Neural progenitor cell (in vitro differentiated cells): ENCODE measurements at regions not wholly inside any gene's neighbourhood (a gene's known extent, or its start where the extent isn't known, plus 50 kb on each side); places are given as distances from the start of the nearest gene placed in this dataset.

Experiments
- DNase-seq: peaks from one replicate; pipeline ENCODE4 v3.0.0-alpha.2; 2016; ENCODE audit warnings: low spot score
- H2AFZ ChIP-seq: fragments of 200-600 bp; sonication (generic); replicated peaks from 2 replicates; pipeline ENCODE4 v1.6.1; 2016; ENCODE audit warnings: antibody characterized with exemption
- H3F3A ChIP-seq: fragments of 200-600 bp; sonication (generic); 2 replicates; pipeline ENCODE4 v1.6.1; 2016; ENCODE audit warnings: antibody characterized with exemption, low read depth
- H3K27ac ChIP-seq: fragments of 200-600 bp; sonication (generic); 2 replicates; pipeline ENCODE4 v1.5.1; 2016; ENCODE audit warnings: mild to moderate bottlenecking
- H3K27me3 ChIP-seq: fragments of 200-600 bp; sonication (generic); 2 replicates; pipeline ENCODE4 v1.6.1; 2016; ENCODE audit warnings: mild to moderate bottlenecking, moderate library complexity
- H3K36me3 ChIP-seq: fragments of 200-600 bp; sonication (generic); 2 replicates; pipeline ENCODE4 v1.5.1; 2016
- H3K4me1 ChIP-seq: fragments of 200-600 bp; sonication (generic); 2 replicates; pipeline ENCODE4 v1.6.1; 2016; ENCODE audit warnings: mixed run types
- H3K4me2 ChIP-seq: fragments of 200-600 bp; sonication (generic); 2 replicates; pipeline ENCODE4 v1.6.1; 2016
- H3K4me3 ChIP-seq: fragments of 200-600 bp; sonication (generic); 2 replicates; pipeline ENCODE4 v1.5.1; 2016
- H3K79me2 ChIP-seq: fragments of 200-600 bp; sonication (generic); 2 replicates; pipeline ENCODE4 v1.6.1; 2016; ENCODE audit warnings: low read depth
- H3K9ac ChIP-seq: fragments of 200-600 bp; sonication (generic); 2 replicates; pipeline ENCODE4 v1.6.1; 2016
- H3K9me3 ChIP-seq: fragments of 200-600 bp; sonication (generic); 2 replicates; pipeline ENCODE4 v1.5.1; 2016; ENCODE audit warnings: low read depth
- H4K20me1 ChIP-seq: fragments of 200-600 bp; sonication (generic); 2 replicates; pipeline ENCODE4 v1.6.1; 2016; ENCODE audit warnings: low read depth
- H3K27ac Mint-ChIP-seq: 3 replicates; pipeline ENCODE4 v1.8.0; 2021; ENCODE audit warnings: mixed read lengths
- H3K27me3 Mint-ChIP-seq: 2 replicates; pipeline ENCODE4 v1.8.0; 2022; ENCODE audit warnings: low read depth, mild to moderate bottlenecking, inconsistent platforms, moderate library complexity, mixed read lengths; ENCODE audit not compliant: insufficient read depth
- H3K36me3 Mint-ChIP-seq: 3 replicates; pipeline ENCODE4 v1.8.0; 2021; ENCODE audit warnings: mixed read lengths
- H3K4me1 Mint-ChIP-seq: 3 replicates; pipeline ENCODE4 v1.8.0; 2021; ENCODE audit warnings: mixed read lengths
- H3K4me3 Mint-ChIP-seq: 3 replicates; pipeline ENCODE4 v1.8.0; 2021; ENCODE audit warnings: mild to moderate bottlenecking, moderate library complexity, mixed read lengths
- H3K9me3 Mint-ChIP-seq: 3 replicates; pipeline ENCODE4 v1.8.0; 2020; ENCODE audit warnings: mixed read lengths
- EZH2 ChIP-seq: fragments of 200-600 bp; sonication (generic); IDR thresholded peaks from 2 replicates; pipeline ENCODE4 v1.6.1; 2017; ENCODE audit warnings: antibody characterized with exemption, mild to moderate bottlenecking, moderate library complexity
- EZH2phosphoT487 ChIP-seq: fragments of 200-600 bp; sonication (generic); IDR thresholded peaks from 2 replicates; pipeline ENCODE4 v1.6.1; 2017; ENCODE audit warnings: antibody characterized with exemption
- TF ChIP-seq, protein P1 (sequence below): fragments of 200-600 bp; sonication (generic); IDR thresholded peaks from 2 replicates; pipeline ENCODE4 v1.5.1; 2017; ENCODE audit warnings: antibody characterized with exemption, mild to moderate bottlenecking

DNA sequence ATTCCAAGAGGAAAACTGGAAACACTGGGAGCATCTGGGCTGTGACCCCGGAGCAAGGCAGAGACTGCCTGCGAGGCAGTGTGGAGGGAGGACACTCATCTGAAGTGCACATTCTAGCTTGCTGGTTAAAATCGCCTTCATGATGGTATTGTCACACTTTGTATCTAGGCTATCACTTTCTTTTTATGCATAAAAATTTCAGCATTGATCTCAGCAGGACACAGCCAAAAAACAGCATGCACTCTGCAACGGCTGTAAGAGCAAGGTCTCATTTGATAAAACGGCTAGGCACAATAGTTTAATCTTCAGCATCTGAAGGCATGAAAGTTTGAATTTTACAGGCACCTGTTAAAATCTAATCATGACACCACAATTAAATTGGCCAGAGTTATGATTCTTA, 110.8 kb upstream of the IRX1 start:
- H3K4me3 Mint-ChIP-seq = no peak overlapping the region

DNA sequence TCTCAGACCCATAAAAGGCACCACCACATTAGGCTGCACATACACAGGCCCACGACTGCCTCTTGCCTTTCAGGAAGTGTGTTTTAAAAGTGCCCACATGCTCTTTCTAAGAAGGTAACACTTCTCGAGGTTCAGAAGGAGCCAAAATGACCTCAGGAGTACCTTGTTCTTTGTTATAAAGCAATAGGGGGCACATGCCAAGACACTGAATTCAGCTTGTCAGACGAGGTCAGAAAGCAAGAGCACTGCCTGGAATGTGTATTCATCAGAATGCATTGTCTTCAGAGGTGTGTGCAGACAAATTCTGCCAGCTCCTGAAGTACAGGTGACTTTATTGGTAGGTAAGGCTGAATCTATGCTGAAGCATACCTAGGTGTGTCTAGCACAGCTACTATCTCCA, 114.5 kb upstream of the IRX1 start:
- DNase-seq = no peak
- Histone ChIP-seq H3K4me3 (no peak overlapping the region), H3K27me3 (no peaks in the 10 kb centered on the region), H3K4me2 (no peak overlapping the region), H3K9me3 (no peaks in the 10 kb centered on the region), H3K79me2 (no peaks in the 10 kb centered on the region), H3K27ac (no peak overlapping the region), H3F3A (peaks cover 4% of the 10 kb centered on the region), H2AFZ (no peak overlapping the region), H3K36me3 (no peaks in the 10 kb centered on the region), H3K4me1 (no peaks in the 10 kb centered on the region), H3K9ac (no peak overlapping the region), H4K20me1 (no peaks in the 10 kb centered on the region)
- H3K27ac Mint-ChIP-seq = no peak overlapping the region
- no peaks in the 10 kb centered on the region for H3K36me3 Mint-ChIP-seq
- TF ChIP-seq, protein P1, sequence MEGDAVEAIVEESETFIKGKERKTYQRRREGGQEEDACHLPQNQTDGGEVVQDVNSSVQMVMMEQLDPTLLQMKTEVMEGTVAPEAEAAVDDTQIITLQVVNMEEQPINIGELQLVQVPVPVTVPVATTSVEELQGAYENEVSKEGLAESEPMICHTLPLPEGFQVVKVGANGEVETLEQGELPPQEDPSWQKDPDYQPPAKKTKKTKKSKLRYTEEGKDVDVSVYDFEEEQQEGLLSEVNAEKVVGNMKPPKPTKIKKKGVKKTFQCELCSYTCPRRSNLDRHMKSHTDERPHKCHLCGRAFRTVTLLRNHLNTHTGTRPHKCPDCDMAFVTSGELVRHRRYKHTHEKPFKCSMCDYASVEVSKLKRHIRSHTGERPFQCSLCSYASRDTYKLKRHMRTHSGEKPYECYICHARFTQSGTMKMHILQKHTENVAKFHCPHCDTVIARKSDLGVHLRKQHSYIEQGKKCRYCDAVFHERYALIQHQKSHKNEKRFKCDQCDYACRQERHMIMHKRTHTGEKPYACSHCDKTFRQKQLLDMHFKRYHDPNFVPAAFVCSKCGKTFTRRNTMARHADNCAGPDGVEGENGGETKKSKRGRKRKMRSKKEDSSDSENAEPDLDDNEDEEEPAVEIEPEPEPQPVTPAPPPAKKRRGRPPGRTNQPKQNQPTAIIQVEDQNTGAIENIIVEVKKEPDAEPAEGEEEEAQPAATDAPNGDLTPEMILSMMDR = no peak
- no peak for TF ChIP-seq EZH2
- no peak for TF ChIP-seq EZH2phosphoT487
- no peaks in the 10 kb centered on the region for H3K9me3 Mint-ChIP-seq
- no peak overlapping the region for H3K4me3 Mint-ChIP-seq
- H3K4me1 Mint-ChIP-seq = peaks cover 15% of the 10 kb centered on the region
- peaks cover 7% of the 10 kb centered on the region for H3K27me3 Mint-ChIP-seq

More for the DNA sequence above, 110.8 kb upstream of the IRX1 start:
- Mint-ChIP-seq H3K27me3 (peaks cover 7% of the 10 kb centered on the region), H3K9me3 (no peaks in the 10 kb centered on the region), H3K36me3 (no peaks in the 10 kb centered on the region), H3K4me1 (peaks cover 18% of the 10 kb centered on the region), H3K27ac (peak overlapping the region; percentile 2)
- Histone ChIP-seq H3F3A (peaks cover 4% of the 10 kb centered on the region), H3K4me2 (no peak overlapping the region), H3K79me2 (no peaks in the 10 kb centered on the region), H3K9ac (no peak overlapping the region), H3K27ac (no peak overlapping the region), H3K4me3 (no peak overlapping the region), H3K4me1 (no peaks in the 10 kb centered on the region), H2AFZ (no peak overlapping the region), H3K36me3 (no peaks in the 10 kb centered on the region), H3K27me3 (no peaks in the 10 kb centered on the region), H3K9me3 (no peaks in the 10 kb centered on the region), H4K20me1 (no peaks in the 10 kb centered on the region)
- no peak for DNase-seq
- no peak for TF ChIP-seq EZH2

DNA sequence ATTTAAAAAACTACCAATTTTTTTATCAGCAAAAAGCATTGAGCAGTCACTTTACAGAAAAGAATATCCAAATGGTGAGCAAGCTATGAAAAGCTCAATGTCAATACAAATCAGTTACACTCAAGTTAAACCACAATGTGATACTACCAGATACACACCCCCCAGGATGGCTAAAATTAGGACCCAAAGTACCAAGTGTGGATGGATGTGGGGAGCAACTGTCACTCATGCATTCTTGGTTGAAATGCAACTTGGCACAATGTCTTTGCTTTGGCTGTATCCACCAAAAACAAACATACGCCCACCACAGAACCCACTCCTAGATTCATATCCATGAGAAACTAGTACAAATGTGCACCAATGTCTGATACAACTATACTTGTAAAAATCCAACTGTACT, 120.0 kb upstream of the IRX1 start:
- Mint-ChIP-seq H3K4me1 (no peaks in the 10 kb centered on the region), H3K27ac (no peak overlapping the region), H3K27me3 (no peaks in the 10 kb centered on the region), H3K36me3 (no peaks in the 10 kb centered on the region), H3K4me3 (no peak overlapping the region), H3K9me3 (no peaks in the 10 kb centered on the region)
- H3K36me3 ChIP-seq = no peaks in the 10 kb centered on the region
- no peak for TF ChIP-seq EZH2
- no peak for TF ChIP-seq EZH2phosphoT487
- TF ChIP-seq, protein P1 = no peak
- H3K27me3 ChIP-seq = no peaks in the 10 kb centered on the region
- H3K4me2 ChIP-seq = no peak overlapping the region
- H3K27ac ChIP-seq = no peak overlapping the region
- no peaks in the 10 kb centered on the region for H3K79me2 ChIP-seq
- no peaks in the 10 kb centered on the region for H3K4me1 ChIP-seq
- peaks cover 7% of the 10 kb centered on the region for H3K9me3 ChIP-seq
- no peaks in the 10 kb centered on the region for H4K20me1 ChIP-seq
- H3K4me3 ChIP-seq = no peak overlapping the region
- H2AFZ ChIP-seq = no peak overlapping the region
- H3F3A ChIP-seq = no peaks in the 10 kb centered on the region
- DNase-seq = no peak
- no peak overlapping the region for H3K9ac ChIP-seq

DNA sequence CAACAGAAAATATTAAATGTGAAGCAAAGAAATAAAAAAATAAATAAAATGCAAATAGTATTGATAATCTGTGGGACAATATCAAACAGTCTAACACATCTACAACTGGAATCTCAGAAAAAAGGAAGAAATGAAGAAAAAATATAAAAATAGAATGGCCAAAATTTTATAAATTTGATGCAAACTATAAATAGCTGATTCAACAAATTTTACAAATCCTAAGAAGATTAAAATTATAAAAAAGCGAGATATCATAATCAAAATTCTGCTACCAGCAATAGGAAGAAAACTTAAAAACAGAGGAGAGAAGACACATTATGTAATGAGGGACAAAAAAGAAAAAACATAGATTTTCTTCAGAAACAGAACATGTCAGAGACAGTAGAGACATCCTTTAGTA, 129.2 kb upstream of the IRX1 start:
- no peak for TF ChIP-seq EZH2phosphoT487
- no peak for TF ChIP-seq EZH2
- TF ChIP-seq, protein P1 = no peak
- Histone ChIP-seq H3K9me3 (peaks cover 8% of the 10 kb centered on the region), H3F3A (no peaks in the 10 kb centered on the region), H3K4me3 (no peak overlapping the region), H4K20me1 (no peaks in the 10 kb centered on the region), H2AFZ (no peak overlapping the region), H3K9ac (no peak overlapping the region), H3K36me3 (no peaks in the 10 kb centered on the region), H3K27ac (no peak overlapping the region), H3K27me3 (no peaks in the 10 kb centered on the region), H3K79me2 (no peaks in the 10 kb centered on the region), H3K4me1 (no peaks in the 10 kb centered on the region), H3K4me2 (no peak overlapping the region)
- no peak for DNase-seq
- Mint-ChIP-seq H3K4me1 (no peaks in the 10 kb centered on the region), H3K9me3 (peaks cover 12% of the 10 kb centered on the region), H3K4me3 (no peak overlapping the region), H3K27me3 (no peaks in the 10 kb centered on the region), H3K36me3 (no peaks in the 10 kb centered on the region), H3K27ac (no peak overlapping the region)
